ENCODE measurements at regions not wholly inside any gene's neighbourhood (a gene's known extent, or its start where the extent isn't known, plus 50 kb on each side); places are given as distances from the start of the nearest gene placed in this dataset.

- TF ChIP-seq ZNF350 (tag by site-specific recombination; IDR thresholded peaks at IDR 0.05) (no peak), ZBTB10 (tag by site-specific recombination; IDR thresholded peaks at IDR 0.05) (no peak), CTCF (tag by site-specific recombination; IDR thresholded peaks at IDR 0.05) (no peak), WT1 (tag by site-specific recombination; IDR thresholded peaks at IDR 0.05) (no peak), KLF1 (tag by site-specific recombination; IDR thresholded peaks at IDR 0.05) (no peak), SALL2 (tag by site-specific recombination; IDR thresholded peaks at IDR 0.05; ENCODE audit: borderline replicate concordance) (no peak), ZSCAN30 (tag by site-specific recombination; IDR thresholded peaks at IDR 0.05) (no peak), ZNF184 (tag by site-specific recombination; IDR thresholded peaks at IDR 0.05) (no peak), ZBTB20 (tag by site-specific recombination; IDR thresholded peaks at IDR 0.05) (no peak), ZNF157 (tag by site-specific recombination; IDR thresholded peaks at IDR 0.05) (no peak), HOXA7 (CRISPR knock-in tag; IDR thresholded peaks at IDR 0.05; ENCODE audit: borderline replicate concordance) (no peak)
Measured at GRCh38 chr2:8416849-8417832, 264.7 kb upstream of the ID2 start.
